C1 segment of cervical spinal cord (tissue), 14 donors: ENCODE measurements at regions not wholly inside any gene's neighbourhood (a gene's known extent, or its start where the extent isn't known, plus 50 kb on each side); places are given as distances from the start of the nearest gene placed in this dataset.

Source experiments
- DNase-seq, 14 donors: peaks; one replicate each; lab custom pipeline; 2025; lab: John Stamatoyannopoulos, UW

GRCh38 chr18:25962919-25963318, 127.5 kb downstream of the SS18 start:
- DNase-seq, result no peak

GRCh38 chr18:25962176-25962575, 128.2 kb downstream of the SS18 start:
- no peak for DNase-seq

- DNase-seq, result no peak
Measured at GRCh38 chr18:25957017-25957416, 133.4 kb downstream of the SS18 start.

GRCh38 chr18:25953111-25953510, 137.3 kb downstream of the SS18 start:
- no peak for DNase-seq

GRCh38 chr18:25950321-25950720, 140.1 kb downstream of the SS18 start:
- DNase-seq, result no peak

GRCh38 chr18:25946540-25946939, 143.9 kb downstream of the SS18 start:
- no peak for DNase-seq

GRCh38 chr18:25935356-25935755, 155.1 kb downstream of the SS18 start:
- DNase-seq, result no peak

- DNase-seq, result no peak
Measured at GRCh38 chr18:25931126-25931525, 159.3 kb downstream of the SS18 start.

- no peak for DNase-seq
Measured at GRCh38 chr18:25929787-25930186, 160.6 kb downstream of the SS18 start.

- no peak for DNase-seq
Measured at GRCh38 chr18:25927830-25928229, 162.6 kb downstream of the SS18 start.

GRCh38 chr18:25923193-25923592, 167.2 kb downstream of the SS18 start:
- DNase-seq, result no peak

GRCh38 chr18:25921677-25922421, 168.6 kb downstream of the SS18 start:
- no peak for DNase-seq

GRCh38 chr18:25915907-25916306, 174.5 kb downstream of the SS18 start:
- no peak for DNase-seq

- peak in 1 of 14 donors; percentile 86 for DNase-seq
Measured at GRCh38 chr18:25898965-25899364, 191.4 kb downstream of the SS18 start.

GRCh38 chr18:25896956-25897355, 193.5 kb downstream of the SS18 start:
- peak in 1 of 14 donors; percentile 83 for DNase-seq

GRCh38 chr18:25896178-25896780, 194.1 kb downstream of the SS18 start:
- peak in 1 of 14 donors; percentile 6 for DNase-seq

GRCh38 chr18:25895518-25895917, 194.9 kb downstream of the SS18 start:
- peak in 1 of 14 donors; percentile 4 for DNase-seq

GRCh38 chr18:25886283-25886682, 204.1 kb downstream of the SS18 start:
- DNase-seq, result no peak

GRCh38 chr18:25883091-25883490, 207.3 kb downstream of the SS18 start:
- no peak for DNase-seq

- no peak for DNase-seq
Measured at GRCh38 chr18:25881149-25881548, 209.3 kb downstream of the SS18 start.

GRCh38 chr18:25880441-25880840, 210.0 kb downstream of the SS18 start:
- DNase-seq, result no peak

GRCh38 chr18:25876330-25876948, 214.0 kb downstream of the SS18 start:
- no peak for DNase-seq
